Embryonic facial prominence (tissue), 1 donor: ENCODE measurements at regions not wholly inside any gene's neighbourhood (a gene's known extent, or its start where the extent isn't known, plus 50 kb on each side); places are given as distances from the start of the nearest gene placed in this dataset.
"Not testable (repeated sequence)": the region's sequence is repeated elsewhere in the genome, so short reads cannot be mapped to it uniquely, and the experiment has no call there.

ENCODE experiments used
- DNase-seq: peaks from one replicate; pipeline ENCODE4 v3.0.0-alpha.2; 2016; ENCODE audit errors: extremely low spot score

DNA sequence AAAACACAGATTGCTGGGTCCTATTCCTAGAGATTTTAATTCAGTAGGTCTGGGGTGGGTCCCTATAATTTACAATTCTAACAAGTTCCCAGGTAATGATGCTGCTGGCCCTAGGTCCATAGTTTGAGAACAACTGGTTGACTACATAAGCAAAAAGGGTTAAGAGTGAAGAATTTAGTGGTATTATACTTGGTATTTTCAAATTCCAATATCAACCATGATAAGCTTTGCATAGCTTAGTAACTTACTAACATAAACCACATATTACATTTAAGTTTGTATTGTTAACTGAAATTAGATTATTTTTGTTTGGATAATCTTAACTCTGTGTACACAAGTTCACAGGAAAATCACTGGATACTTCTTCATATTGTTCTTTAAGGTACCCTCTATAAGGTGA is 862.9 kb upstream of the ACVR2A start:
- no peak for DNase-seq

DNA sequence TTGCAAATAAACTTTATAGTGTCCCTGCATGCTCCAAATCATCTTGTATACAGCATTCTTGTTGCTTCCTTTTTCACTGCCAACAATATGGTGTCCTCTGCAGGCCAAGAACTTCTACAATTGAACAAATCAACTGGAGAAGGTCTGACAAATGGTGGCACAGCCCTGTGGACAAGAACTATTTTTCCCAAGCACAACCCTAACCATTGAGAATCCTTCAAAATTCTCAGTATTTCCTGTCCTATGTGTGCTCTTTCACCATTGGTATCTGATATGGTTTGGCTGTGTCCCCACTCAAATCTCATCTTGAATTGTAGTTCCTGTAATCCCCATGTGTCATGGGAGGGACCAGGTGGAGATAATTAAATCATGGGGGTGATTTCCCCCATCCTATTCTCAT is 865.1 kb upstream of the ACVR2A start:
- DNase-seq: no peak

DNA sequence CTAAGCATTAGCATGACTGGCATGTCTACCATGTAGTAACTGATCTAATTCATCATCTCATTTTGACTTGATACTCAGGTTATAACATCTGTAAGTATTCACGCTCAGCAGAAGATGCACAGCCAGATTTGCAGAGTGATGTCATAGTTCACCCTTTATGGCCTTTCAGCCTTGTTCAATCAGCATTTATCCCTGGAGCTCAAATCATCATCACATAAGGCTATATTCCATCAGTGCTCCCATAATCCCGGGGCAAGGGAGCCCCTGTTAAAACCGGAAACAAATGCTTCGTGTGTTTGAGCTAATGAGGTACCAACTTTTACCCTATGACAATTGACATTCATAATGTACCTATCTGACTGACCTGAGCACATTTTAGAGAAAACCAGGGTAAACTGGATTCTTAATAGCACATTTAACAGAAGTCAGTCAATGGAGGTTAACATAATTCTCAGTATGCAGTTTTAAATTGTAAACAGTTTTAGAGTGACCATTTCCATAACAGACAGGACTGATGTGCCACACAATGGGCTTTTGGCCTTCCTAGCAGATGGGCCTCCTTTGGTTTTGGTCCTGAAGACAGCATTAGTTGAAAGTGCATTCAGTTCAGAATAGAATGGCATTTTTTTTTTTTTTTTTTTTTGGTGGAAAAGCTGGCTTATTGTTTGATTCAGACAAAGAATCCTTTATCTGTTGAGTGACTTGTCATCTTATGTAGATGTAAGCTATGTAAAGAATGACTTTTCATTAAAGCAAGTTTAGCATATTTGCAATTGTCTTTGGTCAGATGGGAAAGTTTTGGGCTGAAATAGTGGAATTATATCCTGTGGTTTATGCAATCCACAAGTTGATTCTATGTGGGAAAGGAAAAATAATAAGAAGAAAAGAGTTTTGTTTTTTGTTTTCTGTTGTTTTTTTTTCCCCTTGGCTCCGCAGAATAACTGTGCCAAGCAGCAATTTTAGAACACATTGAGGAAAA is 866.0 kb upstream of the ACVR2A start:
- DNase-seq: no peak

DNA sequence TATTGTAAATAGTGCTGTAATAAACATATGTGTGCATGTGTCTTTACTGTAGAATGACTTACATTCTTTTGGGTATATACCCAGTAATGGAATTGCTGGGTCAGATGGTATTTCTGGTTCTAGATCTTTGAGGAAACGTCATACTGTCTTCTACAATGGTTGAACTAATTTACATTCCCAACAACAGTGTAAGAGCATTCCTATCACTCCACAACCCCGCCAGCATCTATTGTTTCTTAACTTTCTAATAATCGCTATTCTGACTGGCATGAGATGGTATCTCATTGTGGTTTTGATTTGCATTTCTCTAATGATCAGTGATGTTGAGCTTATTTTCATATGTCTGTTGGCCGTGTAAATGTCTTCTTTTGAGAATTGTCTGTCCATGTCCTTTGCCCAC is 873.8 kb upstream of the ACVR2A start:
- DNase-seq: not testable (repeated sequence)

DNA sequence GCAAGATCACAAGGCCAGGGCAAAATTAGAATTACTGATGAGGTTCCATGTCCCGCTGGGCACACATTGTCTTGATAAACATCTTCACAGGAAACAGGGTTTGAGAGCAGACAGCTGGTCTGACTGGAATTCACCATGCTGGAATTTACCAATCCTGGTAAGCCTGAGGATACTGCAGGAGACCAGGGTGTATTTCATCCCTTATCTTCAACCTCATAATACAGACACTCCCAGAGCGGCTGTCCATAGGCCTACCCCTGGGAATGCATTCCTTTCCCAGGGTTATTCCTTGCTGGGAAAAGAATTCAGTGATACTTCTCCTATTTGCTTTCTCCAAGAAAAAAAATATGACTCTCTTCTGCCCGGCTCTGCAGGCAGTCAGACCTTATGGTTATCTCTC is 875.1 kb upstream of the ACVR2A start:
- not testable (repeated sequence) for DNase-seq

DNA sequence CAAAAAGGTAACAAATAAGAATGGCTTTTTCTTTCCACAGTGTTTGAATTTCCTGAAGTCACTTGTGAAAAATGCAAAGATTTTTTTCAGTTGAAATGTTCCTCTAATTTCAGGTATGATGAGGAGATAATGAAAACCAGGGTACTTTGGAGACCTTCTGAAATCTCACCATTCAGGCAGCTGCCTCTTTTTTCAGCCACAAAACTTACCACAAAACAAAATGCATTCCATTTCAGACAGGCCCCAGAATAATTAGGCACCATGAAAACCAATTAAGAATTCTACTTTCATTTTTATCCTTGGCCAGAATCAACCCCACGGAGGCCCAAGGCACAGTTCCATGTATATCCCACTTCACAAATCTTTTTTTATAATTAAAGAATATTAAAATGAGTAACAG is 880.3 kb upstream of the ACVR2A start:
- no peak for DNase-seq

DNA sequence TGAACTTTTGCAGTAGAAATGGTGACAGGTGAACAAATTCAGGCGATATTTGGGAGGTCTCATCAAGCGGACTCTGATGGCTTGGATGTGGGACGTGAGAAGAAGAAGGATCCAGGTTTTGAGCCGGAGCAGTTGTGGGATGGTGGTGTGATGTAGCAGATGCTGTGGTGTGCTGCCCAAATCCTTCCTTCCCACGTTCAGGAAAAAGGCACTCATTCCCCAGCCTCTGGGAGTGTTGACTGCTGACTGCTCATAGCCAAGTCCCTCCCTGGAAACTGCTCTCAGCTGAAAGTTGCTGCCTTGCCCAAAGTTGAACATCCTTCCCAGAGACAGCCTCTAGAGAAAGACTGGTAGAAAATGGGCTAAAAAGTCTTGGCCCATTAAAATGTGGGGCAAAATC is 890.3 kb upstream of the ACVR2A start:
- no peak for DNase-seq

DNA sequence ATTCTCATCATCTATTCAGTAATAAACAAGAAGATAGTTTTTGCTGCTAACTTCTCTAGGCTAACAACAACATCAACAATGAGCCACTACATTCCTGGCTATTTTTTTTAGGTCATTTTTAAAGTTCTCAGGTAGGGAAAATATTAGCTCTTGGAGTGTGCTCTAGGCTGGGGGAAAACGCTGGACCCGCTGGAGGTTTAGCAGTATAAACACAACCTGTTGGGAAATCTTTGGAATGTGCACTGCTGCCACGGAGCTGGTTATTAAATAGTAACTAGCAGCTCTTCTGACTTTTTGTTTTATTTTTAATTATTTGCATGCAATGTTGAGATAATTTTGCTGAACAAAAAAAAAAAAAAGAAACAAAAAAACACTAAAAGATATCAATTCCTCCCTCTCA is 892.1 kb upstream of the ACVR2A start:
- DNase-seq: no peak

DNA sequence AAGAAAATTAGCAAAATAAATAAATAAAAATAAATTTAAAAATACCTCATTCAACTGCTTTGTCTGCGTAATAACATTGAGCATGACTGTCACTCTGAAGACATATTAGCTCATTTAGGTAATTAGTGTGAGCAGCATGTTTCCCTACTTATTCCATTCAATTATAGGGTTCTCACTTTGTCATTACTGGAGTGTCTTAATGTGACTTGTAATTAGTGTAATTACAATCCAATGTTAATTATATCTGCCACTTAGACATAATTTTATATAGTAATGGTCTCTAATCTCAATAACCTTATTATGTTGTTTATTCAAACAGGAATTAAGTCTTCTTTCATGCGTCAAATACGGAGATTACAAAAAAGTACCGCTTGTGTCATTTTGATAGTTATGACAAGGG is 893.9 kb upstream of the ACVR2A start:
- DNase-seq: no peak

DNA sequence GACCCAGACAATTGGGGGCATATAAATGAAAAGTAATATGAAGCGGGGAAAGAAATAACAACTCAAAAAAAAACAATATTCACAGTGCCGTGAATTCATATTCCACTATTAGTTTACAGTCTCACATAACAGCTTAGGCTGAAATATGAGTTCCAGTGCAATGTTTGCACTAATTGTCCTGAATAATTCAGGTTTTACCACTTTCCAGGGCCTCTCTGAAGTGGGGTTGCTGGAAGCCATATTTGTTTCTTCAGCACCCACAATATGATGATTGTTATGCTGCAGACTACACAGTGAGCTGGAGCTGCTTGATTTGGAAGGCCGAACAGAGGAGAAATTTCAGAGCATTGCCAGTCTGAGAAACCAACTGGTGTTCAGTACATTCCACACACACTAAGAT is 894.5 kb upstream of the ACVR2A start:
- no peak for DNase-seq

DNA sequence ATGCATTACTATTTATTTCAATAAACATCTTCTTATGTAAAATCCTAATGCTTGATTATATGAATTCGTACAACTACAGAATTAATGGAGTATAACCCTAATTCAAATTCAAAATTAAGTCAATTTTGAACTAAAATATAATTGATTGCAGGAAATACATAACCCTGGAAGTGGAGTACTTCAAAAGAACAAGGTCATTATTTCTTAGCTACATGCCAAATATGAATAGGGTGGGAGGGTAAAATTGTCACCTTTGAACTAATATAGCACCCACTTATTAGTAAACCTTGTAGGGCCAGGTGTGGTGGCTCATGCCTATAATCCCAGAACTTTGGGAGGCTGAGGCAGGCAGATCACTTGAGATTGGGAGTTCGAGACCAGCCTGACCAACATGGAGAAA is 895.4 kb upstream of the ACVR2A start:
- DNase-seq: no peak

DNA sequence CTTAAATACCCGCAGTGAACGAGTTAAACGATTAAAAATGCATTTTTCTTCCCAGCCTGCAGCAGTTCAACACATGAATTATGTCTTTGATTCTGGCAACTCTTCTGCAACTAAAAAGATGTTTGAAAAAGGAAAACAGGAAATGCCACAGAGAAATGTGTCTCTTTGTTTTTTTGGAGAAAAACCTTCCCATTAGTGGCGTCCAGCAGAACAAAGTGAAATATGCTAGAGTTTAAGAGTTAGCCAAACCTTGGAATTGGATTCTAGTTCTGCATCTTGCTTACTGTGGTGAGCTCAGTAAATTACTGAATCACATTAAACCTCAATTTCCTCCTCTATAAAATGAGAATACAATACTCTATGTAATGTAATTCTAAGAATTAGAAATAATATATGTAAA is 900.2 kb upstream of the ACVR2A start:
- no peak for DNase-seq

DNA sequence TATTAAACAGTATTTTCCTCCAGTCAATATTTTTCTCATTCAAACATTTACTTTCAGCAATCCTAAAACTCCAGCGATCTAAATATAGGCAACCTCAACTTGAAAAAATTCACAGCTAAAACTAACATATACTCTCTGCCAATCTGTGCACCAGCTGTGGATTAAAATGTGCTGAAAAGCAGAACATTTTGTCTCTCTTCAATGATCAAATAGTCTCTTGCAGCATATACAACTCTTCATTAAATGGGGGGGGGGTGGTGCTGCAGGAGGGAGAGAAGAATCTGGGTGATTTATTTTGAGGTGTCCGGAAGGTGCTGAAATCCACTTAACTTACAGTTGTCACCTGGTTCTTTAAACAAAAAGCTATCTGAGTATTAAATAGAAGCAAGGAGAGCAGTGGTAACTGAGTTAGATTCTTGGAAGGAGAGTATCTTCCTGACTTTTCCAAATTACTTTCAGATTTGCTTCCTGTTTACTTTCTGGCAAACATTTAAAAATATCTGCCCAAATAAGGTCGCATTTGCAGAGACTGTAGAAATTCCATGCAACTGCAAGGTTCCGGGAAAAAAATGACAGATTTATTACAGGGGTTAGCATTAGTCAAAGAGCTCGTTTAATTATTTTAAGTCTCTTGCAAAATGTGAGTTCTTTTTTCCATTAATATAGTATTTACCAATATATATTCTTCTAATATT is 904.7 kb upstream of the ACVR2A start:
- no peak for DNase-seq

DNA sequence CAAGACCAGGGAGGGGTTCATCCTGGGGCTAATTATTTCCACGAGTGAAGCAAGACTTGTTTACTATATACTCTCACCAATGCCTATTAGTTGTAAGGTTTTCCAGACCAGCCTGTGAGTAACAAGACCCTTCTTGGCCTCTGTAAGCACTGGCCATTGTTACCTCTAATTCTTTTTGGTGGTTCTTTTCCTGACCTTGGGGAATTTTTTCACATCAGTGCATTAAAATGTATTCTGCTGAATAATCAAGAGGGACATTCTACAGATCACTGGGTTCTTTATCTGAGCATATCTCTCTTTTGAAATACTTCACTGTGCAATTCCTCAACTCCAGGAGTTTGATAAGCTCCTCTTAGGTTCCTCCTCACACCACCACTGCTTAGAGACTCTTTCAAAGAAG is 909.9 kb upstream of the ACVR2A start:
- no peak for DNase-seq

DNA sequence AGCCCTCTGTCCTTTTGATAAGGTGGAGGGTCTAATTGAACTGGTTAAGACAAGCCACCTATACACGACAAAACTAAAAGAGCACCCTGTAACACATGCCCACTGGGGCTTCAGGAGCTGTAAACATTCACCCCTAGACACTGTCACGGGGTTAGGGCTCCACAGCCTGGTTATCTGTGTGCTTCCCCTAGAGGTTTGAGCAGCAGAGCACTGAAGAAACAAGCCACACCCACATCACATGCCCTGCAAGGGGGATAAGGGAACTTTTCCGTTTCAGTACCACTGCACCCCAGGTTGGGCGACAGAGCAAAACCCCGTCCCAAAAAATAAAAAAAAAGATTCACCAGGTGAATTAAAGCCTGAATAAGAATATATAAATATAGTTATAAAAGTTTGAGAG is 913.7 kb upstream of the ACVR2A start:
- DNase-seq: no peak

DNA sequence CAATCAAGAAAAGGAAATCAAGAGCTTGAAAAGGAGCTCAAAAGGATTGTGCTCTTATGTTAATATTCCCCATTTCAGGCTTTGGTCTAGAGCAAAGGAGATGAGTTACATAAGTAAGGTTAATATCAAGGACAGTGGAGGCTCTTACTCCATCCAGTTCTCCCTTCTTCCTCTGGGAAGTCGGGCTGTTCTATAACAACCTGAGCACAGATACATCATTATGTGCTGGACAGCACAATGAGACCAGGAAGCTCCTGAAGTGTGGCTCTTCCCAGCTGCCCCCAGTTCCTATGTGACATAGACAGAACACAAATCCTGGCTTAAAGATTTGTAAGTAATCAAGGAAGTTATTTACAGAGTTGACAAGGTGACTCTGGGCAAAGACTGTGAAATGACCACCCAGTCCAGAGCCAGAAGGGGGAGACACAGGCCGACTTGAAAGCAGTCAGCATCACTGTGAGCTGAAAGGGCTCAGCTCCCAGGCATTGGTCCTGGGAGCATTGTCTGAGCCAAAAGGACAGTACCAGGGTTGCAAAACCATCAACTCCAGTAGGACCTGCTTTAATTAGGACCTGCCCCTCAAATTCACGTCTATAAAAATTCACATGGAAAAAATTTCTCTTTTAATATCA is 917.6 kb upstream of the ACVR2A start:
- DNase-seq: no peak

DNA sequence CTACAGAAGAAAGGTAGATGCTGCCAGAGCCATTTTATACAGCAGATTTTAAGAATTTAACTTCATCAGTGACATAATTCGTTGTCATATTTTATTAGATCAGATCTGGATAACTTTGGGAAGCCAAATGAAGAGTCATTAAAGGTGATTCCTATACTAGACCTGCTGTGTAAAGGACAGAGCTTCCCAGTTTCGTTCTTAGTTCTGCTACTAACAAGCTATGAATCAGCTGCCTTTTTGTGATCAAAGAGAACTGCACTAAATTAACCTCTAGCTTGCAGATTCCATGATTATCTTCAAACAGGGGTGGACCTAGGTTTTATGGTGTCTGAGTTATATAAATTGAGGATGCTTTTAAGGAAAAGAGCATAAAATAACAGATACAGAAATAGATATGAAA is 926.5 kb upstream of the ACVR2A start:
- DNase-seq: no peak

DNA sequence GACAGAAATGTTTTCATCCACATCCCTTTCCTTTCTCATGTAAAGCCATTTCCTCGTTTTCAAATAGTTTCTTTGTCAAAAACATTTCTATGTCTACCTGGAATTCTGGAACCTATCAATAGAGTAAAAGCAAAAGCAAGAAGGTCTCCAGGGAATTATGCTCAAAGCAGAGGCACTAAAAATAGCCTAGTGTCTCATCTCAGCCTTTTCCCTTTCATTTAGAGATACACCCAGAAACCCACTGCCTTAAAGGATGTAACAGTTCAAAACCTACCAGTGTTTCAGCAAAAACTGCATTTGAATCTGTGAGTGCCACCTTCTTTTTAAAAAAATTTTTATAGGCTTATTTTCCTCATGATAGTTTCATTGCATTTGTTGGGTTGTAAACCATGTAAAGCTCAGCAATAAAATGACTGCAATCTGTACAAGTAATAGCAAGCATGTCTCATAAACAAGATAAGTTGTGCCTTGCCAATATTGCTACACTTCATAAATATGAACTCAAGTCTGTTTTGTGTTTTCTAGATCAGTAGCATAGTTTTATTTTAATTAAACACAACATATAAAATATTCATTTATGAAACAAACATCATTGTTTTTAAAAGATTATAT is 927.3 kb upstream of the ACVR2A start:
- DNase-seq: no peak

DNA sequence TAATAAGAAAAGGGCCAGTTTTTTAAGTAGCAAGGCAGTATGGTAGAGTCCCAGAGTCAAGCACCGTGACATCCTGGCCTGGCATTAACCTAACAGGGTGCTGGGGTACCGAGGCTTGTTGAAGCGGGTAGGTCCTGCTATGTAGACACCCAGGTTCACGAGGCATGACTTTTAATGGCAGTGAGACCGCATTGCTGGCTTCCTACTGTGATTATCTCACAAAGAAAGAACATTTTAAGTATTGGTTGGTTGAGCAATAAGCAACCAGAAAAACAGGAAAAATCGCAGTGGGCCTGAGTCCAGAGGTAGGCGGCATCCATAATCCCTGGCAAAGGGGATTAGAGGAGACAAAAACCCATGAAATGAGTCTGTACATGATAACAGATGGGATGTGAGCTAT is 927.9 kb upstream of the ACVR2A start:
- DNase-seq: no peak

DNA sequence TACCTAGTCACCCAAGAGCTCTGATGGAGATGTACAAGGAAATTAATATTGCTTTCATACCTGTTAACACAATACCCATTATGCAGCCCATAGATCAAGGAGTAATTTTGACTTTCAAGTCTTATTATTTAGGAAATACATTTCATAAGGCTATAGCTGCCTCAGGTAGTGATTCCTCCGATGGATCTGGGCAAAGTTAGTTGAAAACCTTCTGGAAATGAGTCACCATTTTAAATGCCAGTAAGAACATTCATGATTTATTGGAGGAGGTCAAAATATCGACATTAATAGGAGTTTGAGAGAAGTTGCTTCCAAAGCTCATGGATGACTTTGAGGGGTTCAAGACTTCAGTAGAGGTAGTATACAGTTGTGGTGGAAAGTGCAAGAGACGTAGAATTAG is 931.4 kb upstream of the ACVR2A start:
- no peak for DNase-seq

DNA sequence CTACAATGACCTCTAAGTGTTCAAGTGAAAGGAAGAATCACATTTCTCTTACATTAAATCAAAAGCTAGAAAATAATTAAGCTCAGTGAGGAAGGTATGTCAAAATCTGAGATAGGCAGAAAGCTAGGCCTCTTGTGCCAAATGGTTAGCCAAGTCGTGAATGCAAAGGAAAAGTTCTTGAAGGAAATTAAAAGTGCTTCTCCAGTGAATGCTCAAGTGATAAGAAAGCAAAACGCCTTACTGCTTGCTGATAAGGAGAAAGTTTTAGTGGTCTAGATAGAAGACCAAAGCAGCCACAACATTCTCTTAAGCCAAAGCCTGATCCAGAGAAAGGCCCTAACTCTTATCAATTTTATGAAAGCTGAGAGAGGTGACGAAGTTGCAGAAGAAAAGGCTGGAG is 932.3 kb upstream of the ACVR2A start:
- DNase-seq: no peak

DNA sequence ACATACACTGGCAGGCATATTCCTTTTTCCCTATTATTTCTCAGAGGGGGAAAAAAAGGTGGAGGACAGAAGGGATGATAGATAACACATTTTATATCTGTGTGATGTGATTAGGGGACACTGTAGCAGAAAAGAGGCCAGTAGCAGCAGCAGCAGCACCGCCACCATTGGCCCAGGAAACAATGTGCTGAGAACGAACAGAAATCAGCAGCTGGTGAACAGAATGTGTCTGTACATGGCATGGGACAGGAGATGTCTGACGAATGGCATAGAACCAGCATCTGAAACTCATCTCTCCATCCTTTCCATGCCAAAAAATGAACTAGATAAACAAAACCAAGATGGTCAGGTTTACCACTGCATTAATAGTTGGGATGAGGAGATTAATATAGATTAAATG is 936.1 kb upstream of the ACVR2A start:
- DNase-seq: no peak
